ENCODE measurements at regions not wholly inside any gene's neighbourhood (a gene's known extent, or its start where the extent isn't known, plus 50 kb on each side); places are given as distances from the start of the nearest gene placed in this dataset.

GRCh38 chr13:63421123-63421522 lies 2005.5 kb upstream of the PCDH20 start:
- TF ChIP-seq CTCF (IDR thresholded peaks at IDR 0.05), result no peak
- no peak overlapping the region for H3K4me3 Mint-ChIP-seq
- no peak overlapping the region for H3K27ac Mint-ChIP-seq
- H3K27me3 Mint-ChIP-seq (ENCODE audit: insufficient read depth), result no peaks in the 10 kb centered on the region
- no peaks in the 10 kb centered on the region for H3K36me3 Mint-ChIP-seq (ENCODE audit: low read depth)
- no peak for DNase-seq
- H3K4me1 Mint-ChIP-seq (ENCODE audit: low read depth), result no peaks in the 10 kb centered on the region
- peaks cover 39% of the 10 kb centered on the region for H3K9me3 Mint-ChIP-seq

GRCh38 chr13:63420685-63421084 lies 2005.0 kb upstream of the PCDH20 start:
- no peak for DNase-seq
- peaks cover under 1% of the 10 kb centered on the region; the same call in 1 of the 2 replicates for H3K36me3 Mint-ChIP-seq (ENCODE audit: low read depth)
- H3K9me3 Mint-ChIP-seq, result peaks cover 41% of the 10 kb centered on the region
- H3K27me3 Mint-ChIP-seq (ENCODE audit: insufficient read depth), result no peaks in the 10 kb centered on the region
- no peaks in the 10 kb centered on the region for H3K4me1 Mint-ChIP-seq (ENCODE audit: low read depth)
- H3K27ac Mint-ChIP-seq, result no peak overlapping the region
- no peak overlapping the region for H3K4me3 Mint-ChIP-seq
- TF ChIP-seq CTCF (IDR thresholded peaks at IDR 0.05), result no peak

- Mint-ChIP-seq H3K27me3 (ENCODE audit: insufficient read depth) (no peaks in the 10 kb centered on the region), H3K4me1 (ENCODE audit: low read depth) (no peaks in the 10 kb centered on the region), H3K4me3 (no peak overlapping the region), H3K9me3 (peaks cover 22% of the 10 kb centered on the region), H3K36me3 (ENCODE audit: low read depth) (peaks cover 4% of the 10 kb centered on the region; the same call in 1 of the 2 replicates), H3K27ac (no peak overlapping the region)
- TF ChIP-seq CTCF (IDR thresholded peaks at IDR 0.05), result no peak
- no peak for DNase-seq
Observed at GRCh38 chr13:63414247-63414646, 1998.6 kb upstream of the PCDH20 start.

- DNase-seq, result no peak
- no peak overlapping the region for H3K27ac Mint-ChIP-seq
- H3K9me3 Mint-ChIP-seq, result peaks cover 10% of the 10 kb centered on the region
- TF ChIP-seq CTCF (IDR thresholded peaks at IDR 0.05), result no peak
- H3K4me3 Mint-ChIP-seq, result no peak overlapping the region
- H3K27me3 Mint-ChIP-seq (ENCODE audit: insufficient read depth), result no peaks in the 10 kb centered on the region
- no peaks in the 10 kb centered on the region for H3K36me3 Mint-ChIP-seq (ENCODE audit: low read depth)
- no peaks in the 10 kb centered on the region for H3K4me1 Mint-ChIP-seq (ENCODE audit: low read depth)
Observed at GRCh38 chr13:63409791-63410351, 1994.2 kb upstream of the PCDH20 start.

- Mint-ChIP-seq H3K9me3 (peaks cover 15% of the 10 kb centered on the region), H3K27ac (no peak overlapping the region), H3K4me1 (ENCODE audit: low read depth) (no peaks in the 10 kb centered on the region), H3K36me3 (ENCODE audit: low read depth) (no peaks in the 10 kb centered on the region), H3K4me3 (no peak overlapping the region), H3K27me3 (ENCODE audit: insufficient read depth) (no peaks in the 10 kb centered on the region)
- no peak for TF ChIP-seq CTCF (IDR thresholded peaks at IDR 0.05)
- DNase-seq, result no peak
Observed at GRCh38 chr13:63408331-63409189, 1992.9 kb upstream of the PCDH20 start.
